NCI-H774 (cell line): ENCODE measurements at regions not wholly inside any gene's neighbourhood (a gene's known extent, or its start where the extent isn't known, plus 50 kb on each side); places are given as distances from the start of the nearest gene placed in this dataset.

ENCODE experiments used
- DNase-seq: peaks from one replicate; lab custom pipeline; 2025; lab: John Stamatoyannopoulos, UW

GRCh38 chr13:63435667-63436324 is 2020.1 kb upstream of the PCDH20 start:
- DNase-seq = no peak

- DNase-seq = no peak
Measured at GRCh38 chr13:63433546-63434150, 2018.0 kb upstream of the PCDH20 start.

- no peak for DNase-seq
Measured at GRCh38 chr13:63427170-63427569, 2011.5 kb upstream of the PCDH20 start.

GRCh38 chr13:63425131-63425530 is 2009.5 kb upstream of the PCDH20 start:
- no peak for DNase-seq

GRCh38 chr13:63421123-63421522 is 2005.5 kb upstream of the PCDH20 start:
- no peak for DNase-seq

GRCh38 chr13:63420685-63421084 is 2005.0 kb upstream of the PCDH20 start:
- no peak for DNase-seq

GRCh38 chr13:63414247-63414646 is 1998.6 kb upstream of the PCDH20 start:
- DNase-seq = no peak

GRCh38 chr13:63409791-63410351 is 1994.2 kb upstream of the PCDH20 start:
- DNase-seq = no peak

GRCh38 chr13:63408331-63409189 is 1992.9 kb upstream of the PCDH20 start:
- DNase-seq = no peak

- no peak for DNase-seq
Measured at GRCh38 chr13:63403733-63404132, 1988.1 kb upstream of the PCDH20 start.

- no peak for DNase-seq
Measured at GRCh38 chr13:63396746-63397145, 1981.1 kb upstream of the PCDH20 start.

GRCh38 chr13:63393112-63393511 is 1977.5 kb upstream of the PCDH20 start:
- DNase-seq = no peak

- no peak for DNase-seq
Measured at GRCh38 chr13:63389756-63390155, 1974.1 kb upstream of the PCDH20 start.

GRCh38 chr13:63381078-63381859 is 1965.6 kb upstream of the PCDH20 start:
- no peak for DNase-seq

- DNase-seq = no peak
Measured at GRCh38 chr13:63377986-63378385, 1962.3 kb upstream of the PCDH20 start.

- DNase-seq = no peak
Measured at GRCh38 chr13:63370101-63370500, 1954.5 kb upstream of the PCDH20 start.

- DNase-seq = no peak
Measured at GRCh38 chr13:63367522-63368198, 1952.0 kb upstream of the PCDH20 start.

GRCh38 chr13:63364159-63364558 is 1948.5 kb upstream of the PCDH20 start:
- DNase-seq = no peak

GRCh38 chr13:63351533-63351932 is 1935.9 kb upstream of the PCDH20 start:
- DNase-seq = no peak

- no peak for DNase-seq
Measured at GRCh38 chr13:63351081-63351480, 1935.4 kb upstream of the PCDH20 start.

- DNase-seq = no peak
Measured at GRCh38 chr13:63345835-63346234, 1930.2 kb upstream of the PCDH20 start.
